ENCODE measurements at regions not wholly inside any gene's neighbourhood (a gene's known extent, or its start where the extent isn't known, plus 50 kb on each side); places are given as distances from the start of the nearest gene placed in this dataset.

DNA sequence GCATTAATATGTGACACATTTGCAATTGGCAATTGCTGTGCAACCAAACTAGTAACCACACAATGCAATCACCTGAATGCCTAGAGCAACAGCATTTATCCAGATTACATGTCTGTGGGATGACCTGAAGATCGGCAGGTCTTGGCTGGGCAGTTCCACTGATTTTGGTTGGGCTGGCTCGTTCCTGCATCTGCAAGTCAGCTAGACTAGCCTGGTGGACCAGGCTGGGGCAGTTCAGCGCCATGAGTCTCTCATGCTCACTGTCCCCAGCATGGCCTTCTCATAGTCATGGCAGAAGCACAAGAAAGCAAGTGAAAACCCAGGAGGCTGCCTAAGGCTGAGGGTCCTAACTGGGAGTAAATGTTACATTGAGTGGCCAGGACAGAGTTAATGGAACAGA, 229.1 kb upstream of the TSHZ3 start:
- no peaks in the 10 kb centered on the region for H3K9me3 ChIP-seq
- no peak overlapping the region for H3K27ac ChIP-seq
- no peak for DNase-seq
- H3K4me3 ChIP-seq = no peak overlapping the region
- no peaks in the 10 kb centered on the region for H3K27me3 ChIP-seq
- 71 to 86% methylated on average over 3 of the region's 3 CpGs for WGBS, 2 donors
- TF ChIP-seq POLR2A (IDR thresholded peaks at IDR 0.05) = no peak
- TF ChIP-seq, protein P1, sequence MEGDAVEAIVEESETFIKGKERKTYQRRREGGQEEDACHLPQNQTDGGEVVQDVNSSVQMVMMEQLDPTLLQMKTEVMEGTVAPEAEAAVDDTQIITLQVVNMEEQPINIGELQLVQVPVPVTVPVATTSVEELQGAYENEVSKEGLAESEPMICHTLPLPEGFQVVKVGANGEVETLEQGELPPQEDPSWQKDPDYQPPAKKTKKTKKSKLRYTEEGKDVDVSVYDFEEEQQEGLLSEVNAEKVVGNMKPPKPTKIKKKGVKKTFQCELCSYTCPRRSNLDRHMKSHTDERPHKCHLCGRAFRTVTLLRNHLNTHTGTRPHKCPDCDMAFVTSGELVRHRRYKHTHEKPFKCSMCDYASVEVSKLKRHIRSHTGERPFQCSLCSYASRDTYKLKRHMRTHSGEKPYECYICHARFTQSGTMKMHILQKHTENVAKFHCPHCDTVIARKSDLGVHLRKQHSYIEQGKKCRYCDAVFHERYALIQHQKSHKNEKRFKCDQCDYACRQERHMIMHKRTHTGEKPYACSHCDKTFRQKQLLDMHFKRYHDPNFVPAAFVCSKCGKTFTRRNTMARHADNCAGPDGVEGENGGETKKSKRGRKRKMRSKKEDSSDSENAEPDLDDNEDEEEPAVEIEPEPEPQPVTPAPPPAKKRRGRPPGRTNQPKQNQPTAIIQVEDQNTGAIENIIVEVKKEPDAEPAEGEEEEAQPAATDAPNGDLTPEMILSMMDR (IDR thresholded peaks at IDR 0.05) = no peak
- intact Hi-C loops (cut with DNase I) = no loop called here
- H3K4me1 ChIP-seq = no peaks in the 10 kb centered on the region
- no peaks in the 10 kb centered on the region for H3K36me3 ChIP-seq

GRCh38 chr19:31583148-31583547, 233.9 kb upstream of the TSHZ3 start:
- Histone ChIP-seq H3K9me3 (no peaks in the 10 kb centered on the region), H3K27ac (no peak overlapping the region), H3K36me3 (no peaks in the 10 kb centered on the region), H3K4me3 (no peak overlapping the region), H3K4me1 (no peaks in the 10 kb centered on the region), H3K27me3 (no peaks in the 10 kb centered on the region)
- TF ChIP-seq POLR2A (IDR thresholded peaks at IDR 0.05) = no peak
- TF ChIP-seq, protein P1 (IDR thresholded peaks at IDR 0.05) = no peak
- DNase-seq = no peak
- 60 to 83% methylated on average over 1 of the region's 1 CpG for WGBS, 2 donors
- intact Hi-C loops (cut with DNase I) = no loop called here

DNA sequence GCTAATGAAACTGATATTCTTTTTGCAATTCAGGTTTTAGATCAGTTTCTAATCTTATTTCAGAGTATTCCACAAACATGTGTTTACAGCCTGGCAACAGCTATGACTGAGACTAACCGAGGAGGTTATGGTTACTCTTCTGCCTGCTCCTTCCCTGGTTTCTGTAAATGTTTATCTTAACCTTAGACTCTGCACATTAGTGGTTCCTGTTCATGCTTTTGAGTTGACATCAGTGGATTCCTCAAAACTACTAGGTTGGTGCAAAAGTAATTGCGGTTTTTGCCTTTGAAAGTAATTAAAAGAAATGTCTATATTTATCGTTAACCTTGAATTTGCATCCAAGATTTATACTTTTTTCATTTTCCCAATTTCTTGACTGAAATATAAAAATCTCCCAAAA, 237.0 kb upstream of the TSHZ3 start:
- H3K36me3 ChIP-seq = no peaks in the 10 kb centered on the region
- TF ChIP-seq, protein P1 (IDR thresholded peaks at IDR 0.05) = no peak
- TF ChIP-seq POLR2A (IDR thresholded peaks at IDR 0.05) = no peak
- WGBS, 2 donors = 59 to 62% methylated on average over 3 of the region's 3 CpGs
- no peak overlapping the region for H3K4me3 ChIP-seq
- intact Hi-C loops (cut with DNase I) = no loop called here
- DNase-seq = no peak
- H3K9me3 ChIP-seq = no peaks in the 10 kb centered on the region
- no peaks in the 10 kb centered on the region for H3K27me3 ChIP-seq
- H3K4me1 ChIP-seq = no peaks in the 10 kb centered on the region
- H3K27ac ChIP-seq = no peak overlapping the region

GRCh38 chr19:31589109-31589508, 239.9 kb upstream of the TSHZ3 start:
- intact Hi-C loops (cut with DNase I) = no loop called here
- no peaks in the 10 kb centered on the region for H3K36me3 ChIP-seq
- no peak overlapping the region for H3K27ac ChIP-seq
- no peaks in the 10 kb centered on the region for H3K9me3 ChIP-seq
- H3K4me3 ChIP-seq = no peak overlapping the region
- H3K4me1 ChIP-seq = no peaks in the 10 kb centered on the region
- H3K27me3 ChIP-seq = no peaks in the 10 kb centered on the region
- TF ChIP-seq, protein P1 (IDR thresholded peaks at IDR 0.05) = no peak
- TF ChIP-seq POLR2A (IDR thresholded peaks at IDR 0.05) = no peak
- no peak for DNase-seq
- 74 to 92% methylated on average over 5 to 7 of the region's 7 CpGs for WGBS, 2 donors

GRCh38 chr19:31591258-31591657, 242.0 kb upstream of the TSHZ3 start:
- WGBS, 2 donors = 83 to 100% methylated on average over 1 of the region's 1 CpG
- TF ChIP-seq, protein P1 (IDR thresholded peaks at IDR 0.05) = no peak
- no peak for TF ChIP-seq POLR2A (IDR thresholded peaks at IDR 0.05)
- H3K4me1 ChIP-seq = no peaks in the 10 kb centered on the region
- H3K36me3 ChIP-seq = no peaks in the 10 kb centered on the region
- H3K4me3 ChIP-seq = no peak overlapping the region
- no peaks in the 10 kb centered on the region for H3K27me3 ChIP-seq
- no peaks in the 10 kb centered on the region for H3K9me3 ChIP-seq
- no peak overlapping the region for H3K27ac ChIP-seq
- DNase-seq = no peak
- intact Hi-C loops (cut with DNase I) = no loop called here
